Mesendoderm (in vitro differentiated cells): ENCODE measurements at regions not wholly inside any gene's neighbourhood (a gene's known extent, or its start where the extent isn't known, plus 50 kb on each side); places are given as distances from the start of the nearest gene placed in this dataset.
A peak's percentile ranks its signal among the peaks of the same experiment; 100 is the strongest.

Experiments
- DNase-seq: peaks from one replicate; pipeline ENCODE4 v3.0.0; 2013
- H2AK5ac ChIP-seq: 2 replicates; pipeline ENCODE4 v1.6.1; 2013; ENCODE audit warnings: low read length, inconsistent platforms
- H2BK120ac ChIP-seq: 2 replicates; pipeline ENCODE4 v1.6.1; 2013; ENCODE audit warnings: low read depth, mild to moderate bottlenecking, low read length, moderate library complexity, mixed read lengths
- H2BK15ac ChIP-seq: replicated peaks from 2 replicates; pipeline ENCODE4 v1.6.1; 2013; ENCODE audit warnings: low read depth, mild to moderate bottlenecking, moderate library complexity
- H2BK5ac ChIP-seq: 2 replicates; pipeline ENCODE4 v1.6.1; 2013; ENCODE audit warnings: low read length, inconsistent platforms
- H3K18ac ChIP-seq: 2 replicates; pipeline ENCODE4 v1.6.1; 2013; ENCODE audit warnings: mild to moderate bottlenecking, low read length, mixed read lengths
- H3K23ac ChIP-seq: one replicate; pipeline ENCODE4 v1.6.1; 2013; ENCODE audit warnings: low read length
- H3K27ac ChIP-seq: 2 replicates; pipeline ENCODE4 v1.5.1; 2013; ENCODE audit warnings: low read depth, mild to moderate bottlenecking, inconsistent platforms, low read length, moderate library complexity
- H3K27me3 ChIP-seq: 2 replicates; pipeline ENCODE4 v1.6.1; 2013; ENCODE audit warnings: low read length, control low read depth, mild to moderate bottlenecking, inconsistent platforms; ENCODE audit not compliant: insufficient read depth, poor library complexity
- H3K36me3 ChIP-seq: 2 replicates; pipeline ENCODE4 v1.6.1; 2013; ENCODE audit warnings: low read length, inconsistent platforms; ENCODE audit not compliant: control insufficient read depth, insufficient read depth
- H3K4ac ChIP-seq: one replicate; pipeline ENCODE4 v1.6.1; 2013; ENCODE audit warnings: low read depth, mild to moderate bottlenecking, low read length, moderate library complexity
- H3K4me1 ChIP-seq: 2 replicates; pipeline ENCODE4 v1.6.1; 2013; ENCODE audit warnings: low read depth, low read length, inconsistent platforms; ENCODE audit not compliant: control insufficient read depth
- H3K4me2 ChIP-seq: 2 replicates; pipeline ENCODE4 v1.6.1; 2013; ENCODE audit warnings: low read length
- H3K4me3 ChIP-seq: 2 replicates; pipeline ENCODE4 v1.5.1; 2013; ENCODE audit warnings: mild to moderate bottlenecking, low read length
- H3K56ac ChIP-seq: one replicate; pipeline ENCODE4 v1.6.1; 2013; ENCODE audit warnings: low read length
- H3K79me1 ChIP-seq: 2 replicates; pipeline ENCODE4 v1.6.1; 2013; ENCODE audit warnings: low read length, inconsistent platforms
- H3K79me2 ChIP-seq: 2 replicates; pipeline ENCODE4 v1.6.1; 2013; ENCODE audit warnings: mild to moderate bottlenecking, low read length; ENCODE audit not compliant: control insufficient read depth, insufficient read depth
- H3K9ac ChIP-seq: 2 replicates; pipeline ENCODE4 v1.6.1; 2013; ENCODE audit warnings: low read length, inconsistent platforms
- H4K5ac ChIP-seq: one replicate; pipeline ENCODE4 v1.6.1; 2013; ENCODE audit warnings: low read length
- H4K8ac ChIP-seq: one replicate; pipeline ENCODE4 v1.6.1; 2013; ENCODE audit warnings: low read depth, mild to moderate bottlenecking, control low read depth, low read length, moderate library complexity
- WGBS: extraction: QIAGEN DNeasy Blood & Tissue Kit; methylation state at CpG from one replicate; pipeline ENCODE4 v1.1.7; 2013; ENCODE audit warnings: low lambda C conversion rate, missing lambda C conversion rate; ENCODE audit not compliant: insufficient coverage; ENCODE audit errors: extremely low coverage; 5-methylcytosine and 5-hydroxymethylcytosine counted together

- H3K79me2 ChIP-seq, result no peaks in the 10 kb centered on the region
- no peak overlapping the region for H2BK15ac ChIP-seq
- DNase-seq, result no peak
- H3K4me3 ChIP-seq, result no peak overlapping the region
- H3K23ac ChIP-seq, result no peak overlapping the region
- H2AK5ac ChIP-seq, result no peak overlapping the region
- H3K4me2 ChIP-seq, result no peak overlapping the region
- no peaks in the 10 kb centered on the region for H3K27me3 ChIP-seq
- no CpG with 5 or more reads among the region's 3 CpGs for WGBS
- no peaks in the 10 kb centered on the region for H3K36me3 ChIP-seq
- H3K79me1 ChIP-seq, result no peaks in the 10 kb centered on the region
- no peak overlapping the region for H2BK5ac ChIP-seq
- H3K4ac ChIP-seq, result no peak overlapping the region
- H3K18ac ChIP-seq, result no peak overlapping the region
- no peak overlapping the region for H4K5ac ChIP-seq
- H3K9ac ChIP-seq, result no peak overlapping the region
- H3K27ac ChIP-seq, result no peak overlapping the region
- no peaks in the 10 kb centered on the region for H3K4me1 ChIP-seq
- H2BK120ac ChIP-seq, result no peak overlapping the region
- H3K56ac ChIP-seq, result no peak overlapping the region
- H4K8ac ChIP-seq, result no peak overlapping the region
These were observed 360.2 kb downstream of the NR2F2 start for GRCh38 chr15:96690733-96691132.

- no peak overlapping the region for H2AK5ac ChIP-seq
- no peak overlapping the region for H3K56ac ChIP-seq
- no peak overlapping the region for H4K8ac ChIP-seq
- no peak overlapping the region for H3K27ac ChIP-seq
- no peak overlapping the region for H3K9ac ChIP-seq
- H3K36me3 ChIP-seq, result no peaks in the 10 kb centered on the region
- H3K79me1 ChIP-seq, result no peaks in the 10 kb centered on the region
- no peak overlapping the region for H2BK120ac ChIP-seq
- H3K79me2 ChIP-seq, result no peaks in the 10 kb centered on the region
- H3K4me1 ChIP-seq, result no peaks in the 10 kb centered on the region
- no CpG with 5 or more reads among the region's 7 CpGs for WGBS
- no peak overlapping the region for H3K23ac ChIP-seq
- H2BK5ac ChIP-seq, result no peak overlapping the region
- no peak overlapping the region for H3K18ac ChIP-seq
- H3K4ac ChIP-seq, result no peak overlapping the region
- H3K27me3 ChIP-seq, result no peaks in the 10 kb centered on the region
- H2BK15ac ChIP-seq, result no peak overlapping the region
- H3K4me3 ChIP-seq, result no peak overlapping the region
- DNase-seq, result no peak
- H4K5ac ChIP-seq, result no peak overlapping the region
- H3K4me2 ChIP-seq, result no peak overlapping the region
These were observed 362.3 kb downstream of the NR2F2 start for GRCh38 chr15:96692826-96693225.

GRCh38 chr15:96693515-96693914 is 363.0 kb downstream of the NR2F2 start:
- Histone ChIP-seq H3K4me3 (no peak overlapping the region), H3K27ac (no peak overlapping the region), H4K8ac (no peak overlapping the region), H3K23ac (no peak overlapping the region), H2BK120ac (no peak overlapping the region), H3K79me2 (no peaks in the 10 kb centered on the region), H2AK5ac (no peak overlapping the region), H2BK5ac (no peak overlapping the region), H3K4ac (no peak overlapping the region), H3K18ac (no peak overlapping the region), H3K27me3 (no peaks in the 10 kb centered on the region), H2BK15ac (no peak overlapping the region), H4K5ac (no peak overlapping the region), H3K79me1 (no peaks in the 10 kb centered on the region), H3K56ac (no peak overlapping the region), H3K36me3 (no peaks in the 10 kb centered on the region), H3K4me2 (no peak overlapping the region), H3K4me1 (no peaks in the 10 kb centered on the region), H3K9ac (no peak overlapping the region)
- no peak for DNase-seq
- WGBS, result no CpG with 5 or more reads among the region's 2 CpGs

DNA sequence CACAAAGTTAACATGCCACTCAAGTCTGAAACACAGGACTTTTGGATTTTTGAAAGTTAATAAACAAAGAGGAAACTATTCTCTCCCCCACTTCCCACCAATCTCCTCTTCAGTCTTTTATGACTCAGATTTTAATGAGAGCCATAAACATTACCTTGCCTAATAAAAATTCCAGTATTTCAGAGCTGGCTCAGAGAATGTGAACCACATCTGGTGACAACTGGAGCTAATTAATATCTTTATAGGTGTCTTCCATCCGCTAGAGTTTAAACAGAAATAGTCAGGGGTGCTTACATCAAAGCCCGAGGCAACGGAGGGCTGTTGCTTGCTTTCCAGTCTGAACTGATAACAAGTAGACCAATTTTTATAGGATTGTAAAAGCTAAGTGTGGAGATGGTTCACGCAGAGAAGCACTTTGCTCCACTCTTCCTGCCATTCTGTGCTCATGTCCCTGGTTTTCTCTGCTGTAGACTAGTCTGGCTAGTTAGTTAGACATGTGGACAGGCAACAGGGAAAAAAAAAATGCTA is 363.6 kb downstream of the NR2F2 start:
- no peak overlapping the region for H3K18ac ChIP-seq
- H2BK5ac ChIP-seq, result no peak overlapping the region
- no peak overlapping the region for H3K23ac ChIP-seq
- no peak overlapping the region for H3K56ac ChIP-seq
- H3K9ac ChIP-seq, result no peak overlapping the region
- H4K8ac ChIP-seq, result no peak overlapping the region
- no peak overlapping the region for H3K4me2 ChIP-seq
- no peaks in the 10 kb centered on the region for H3K27me3 ChIP-seq
- no peak overlapping the region for H4K5ac ChIP-seq
- no peak overlapping the region for H3K27ac ChIP-seq
- H2AK5ac ChIP-seq, result no peak overlapping the region
- no peak overlapping the region for H2BK15ac ChIP-seq
- no peaks in the 10 kb centered on the region for H3K4me1 ChIP-seq
- H3K79me1 ChIP-seq, result no peaks in the 10 kb centered on the region
- no peaks in the 10 kb centered on the region for H3K36me3 ChIP-seq
- no peak overlapping the region for H3K4ac ChIP-seq
- H3K4me3 ChIP-seq, result no peak overlapping the region
- H3K79me2 ChIP-seq, result no peaks in the 10 kb centered on the region
- H2BK120ac ChIP-seq, result no peak overlapping the region
- no peak for DNase-seq
- no CpG with 5 or more reads among the region's 4 CpGs for WGBS

- Histone ChIP-seq H3K79me2 (no peaks in the 10 kb centered on the region), H3K36me3 (no peaks in the 10 kb centered on the region), H3K4me2 (no peak overlapping the region), H2BK120ac (no peak overlapping the region), H3K56ac (no peak overlapping the region), H3K4me3 (no peak overlapping the region), H3K27me3 (no peaks in the 10 kb centered on the region), H2AK5ac (no peak overlapping the region), H2BK15ac (no peak overlapping the region), H3K18ac (no peak overlapping the region), H3K4me1 (no peaks in the 10 kb centered on the region), H3K27ac (no peak overlapping the region), H4K5ac (no peak overlapping the region), H2BK5ac (no peak overlapping the region), H3K4ac (no peak overlapping the region), H3K79me1 (no peaks in the 10 kb centered on the region), H3K9ac (no peak overlapping the region), H4K8ac (no peak overlapping the region), H3K23ac (no peak overlapping the region)
- DNase-seq, result no peak
These were observed 364.9 kb downstream of the NR2F2 start for GRCh38 chr15:96695426-96695825.

- H3K36me3 ChIP-seq, result no peaks in the 10 kb centered on the region
These were observed 369.4 kb downstream of the NR2F2 start for GRCh38 chr15:96699871-96700401.

More at GRCh38 chr15:96699871-96700401, 369.4 kb downstream of the NR2F2 start:
- H4K5ac ChIP-seq, result no peak overlapping the region
- H3K9ac ChIP-seq, result no peak overlapping the region
- peaks cover 7% of the 10 kb centered on the region for H3K4me1 ChIP-seq
- H2BK15ac ChIP-seq, result no peak overlapping the region
- H3K4me3 ChIP-seq, result no peak overlapping the region
- H3K4me2 ChIP-seq, result no peak overlapping the region
- WGBS, result no CpG with 5 or more reads among the region's 3 CpGs
- no peak overlapping the region for H3K56ac ChIP-seq
- H3K23ac ChIP-seq, result no peak overlapping the region
- no peak overlapping the region for H3K4ac ChIP-seq
- H3K79me2 ChIP-seq, result no peaks in the 10 kb centered on the region
- no peak overlapping the region for H2BK120ac ChIP-seq
- no peak overlapping the region for H3K18ac ChIP-seq
- H3K79me1 ChIP-seq, result no peaks in the 10 kb centered on the region
- peak; percentile 85 for DNase-seq
- H3K27ac ChIP-seq, result no peak overlapping the region
- no peak overlapping the region for H2AK5ac ChIP-seq
- no peak overlapping the region for H2BK5ac ChIP-seq
- H3K27me3 ChIP-seq, result no peaks in the 10 kb centered on the region
- no peak overlapping the region for H4K8ac ChIP-seq
